ENCODE measurements at regions not wholly inside any gene's neighbourhood (a gene's known extent, or its start where the extent isn't known, plus 50 kb on each side); places are given as distances from the start of the nearest gene placed in this dataset.
"Not testable (repeated sequence)": the region's sequence is repeated elsewhere in the genome, so short reads cannot be mapped to it uniquely, and the experiment has no call there.

- no peak for DNase-seq
Measured at GRCh38 chr12:113725557-113725876, 240.6 kb downstream of the RBM19 start.

GRCh38 chr12:113724794-113725556, 241.2 kb downstream of the RBM19 start:
- no peak for DNase-seq

- DNase-seq, result no peak
Measured at GRCh38 chr12:113723631-113724030, 242.5 kb downstream of the RBM19 start.

- no peak for DNase-seq
Measured at GRCh38 chr12:113722747-113723146, 243.4 kb downstream of the RBM19 start.

- DNase-seq, result no peak
Measured at GRCh38 chr12:113720629-113721028, 245.5 kb downstream of the RBM19 start.

GRCh38 chr12:113719911-113720591, 246.1 kb downstream of the RBM19 start:
- no peak for DNase-seq

- no peak for DNase-seq
Measured at GRCh38 chr12:113713156-113713555, 241.5 kb upstream of the LHX5 start.

GRCh38 chr12:113712481-113712880, 240.8 kb upstream of the LHX5 start:
- no peak for DNase-seq

GRCh38 chr12:113710216-113710615, 238.5 kb upstream of the LHX5 start:
- no peak for DNase-seq

- DNase-seq, result no peak
Measured at GRCh38 chr12:113709456-113709855, 237.8 kb upstream of the LHX5 start.

- DNase-seq, result no peak
Measured at GRCh38 chr12:113702836-113703235, 231.2 kb upstream of the LHX5 start.

GRCh38 chr12:113702276-113702675, 230.6 kb upstream of the LHX5 start:
- no peak for DNase-seq

GRCh38 chr12:113700943-113701342, 229.3 kb upstream of the LHX5 start:
- DNase-seq, result no peak

- DNase-seq, result not testable (repeated sequence)
Measured at GRCh38 chr12:113699984-113700383, 228.3 kb upstream of the LHX5 start.

- no peak for DNase-seq
Measured at GRCh38 chr12:113698510-113698858, 226.8 kb upstream of the LHX5 start.

GRCh38 chr12:113697651-113698509, 226.2 kb upstream of the LHX5 start:
- no peak for DNase-seq

- DNase-seq, result no peak
Measured at GRCh38 chr12:113697104-113697503, 225.4 kb upstream of the LHX5 start.

GRCh38 chr12:113693693-113694092, 222.0 kb upstream of the LHX5 start:
- DNase-seq, result no peak

GRCh38 chr12:113689047-113689610, 217.5 kb upstream of the LHX5 start:
- no peak for DNase-seq

- DNase-seq, result no peak
Measured at GRCh38 chr12:113688313-113688712, 216.6 kb upstream of the LHX5 start.

- DNase-seq, result no peak
Measured at GRCh38 chr12:113684908-113685782, 213.5 kb upstream of the LHX5 start.
